OCI-LY3 (cell line): ENCODE measurements at regions not wholly inside any gene's neighbourhood (a gene's known extent, or its start where the extent isn't known, plus 50 kb on each side); places are given as distances from the start of the nearest gene placed in this dataset.

Source experiments
- H2AFZ ChIP-seq: fragments of 200-600, 300-600 bp; shearing (Covaris generic); 2 replicates; pipeline ENCODE4 v1.6.0; 2014; ENCODE audit warnings: antibody characterized with exemption, low read depth, low read length
- H3K27ac ChIP-seq: fragments of 200-600, 300-600 bp; sonication (generic); 2 replicates; pipeline ENCODE4 v1.5.1; 2014; ENCODE audit warnings: mild to moderate bottlenecking, low read length, moderate library complexity, mixed read lengths
- H3K27me3 ChIP-seq: fragments of 200-600, 300-600 bp; sonication (generic); 2 replicates; pipeline ENCODE4 v1.6.1; 2014; ENCODE audit warnings: low read depth, low read length, mixed read lengths
- H3K36me3 ChIP-seq: fragments of 200-600, 300-600 bp; sonication (generic); replicated peaks from 2 replicates; pipeline ENCODE3; 2014; ENCODE audit warnings: low read depth, low read length, mixed read lengths
- H3K4me1 ChIP-seq: fragments of 300-600, 200-600 bp; sonication (generic); 2 replicates; pipeline ENCODE4 v1.6.1; 2014; ENCODE audit warnings: low read length, mixed read lengths
- H3K4me2 ChIP-seq: fragments of 200-600, 300-600 bp; sonication (generic); 2 replicates; pipeline ENCODE4 v1.6.1; 2014; ENCODE audit warnings: low read length, mixed read lengths
- H3K4me3 ChIP-seq: fragments of 300-600, 200-600 bp; sonication (generic); 2 replicates; pipeline ENCODE4 v1.5.1; 2014; ENCODE audit warnings: antibody characterized with exemption, mild to moderate bottlenecking, low read length, moderate library complexity
- H3K79me2 ChIP-seq: fragments of 300-600, 200-600 bp; shearing (Covaris generic); 2 replicates; pipeline ENCODE4 v1.6.1; 2014; ENCODE audit warnings: mild to moderate bottlenecking, low read length, mixed read lengths
- H3K9ac ChIP-seq: fragments of 300-600, 200-600 bp; shearing (Covaris generic); 2 replicates; pipeline ENCODE4 v1.6.0; 2014; ENCODE audit warnings: mild to moderate bottlenecking, low read length, moderate library complexity
- H3K9me3 ChIP-seq: fragments of 200-600, 300-600 bp; shearing (Covaris generic); 2 replicates; pipeline ENCODE4 v1.6.1; 2014; ENCODE audit warnings: low read length, mixed read lengths; ENCODE audit not compliant: insufficient read depth
- H4K20me1 ChIP-seq: fragments of 200-600, 300-600 bp; sonication (generic); 2 replicates; pipeline ENCODE4 v1.6.1; 2016; ENCODE audit warnings: low read length, mixed read lengths; ENCODE audit not compliant: insufficient read depth
- CTCF ChIP-seq: fragments of 200-600, 300-600 bp; sonication (generic); IDR thresholded peaks from 2 replicates; pipeline ENCODE4 v1.5.1; 2014; ENCODE audit warnings: antibody characterized with exemption, low read length, low read depth
- EZH2phosphoT487 ChIP-seq: fragments of 200-600 bp; shearing (Covaris generic); IDR thresholded peaks from 2 replicates; pipeline ENCODE4 v1.6.1; 2018; ENCODE audit warnings: antibody characterized with exemption, mixed run types, low read depth

DNA sequence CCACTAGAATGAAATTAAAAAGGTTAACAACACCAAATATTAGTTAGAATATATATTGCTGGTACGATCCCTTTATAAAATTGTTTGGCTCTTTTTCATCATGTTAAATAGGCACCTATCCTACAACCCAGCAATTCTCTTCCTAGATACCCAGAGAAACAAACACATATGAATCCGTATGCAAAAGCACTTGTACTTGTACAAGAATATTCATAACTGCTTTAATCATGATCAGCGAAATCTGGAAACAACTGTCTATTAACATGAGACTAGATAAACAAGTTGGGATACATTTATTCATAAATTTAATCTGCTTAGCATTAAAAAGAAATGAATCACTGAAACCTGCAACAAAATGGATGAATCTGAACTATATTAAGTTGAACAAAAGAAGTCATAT is 113.7 kb upstream of the MAP1B start:
- Histone ChIP-seq H3K4me1 (no peaks in the 10 kb centered on the region), H2AFZ (no peak overlapping the region), H3K79me2 (no peaks in the 10 kb centered on the region), H3K4me2 (no peak overlapping the region), H3K36me3 (no peaks in the 10 kb centered on the region), H3K9ac (no peak overlapping the region), H3K27ac (no peak overlapping the region), H4K20me1 (no peaks in the 10 kb centered on the region), H3K9me3 (no peaks in the 10 kb centered on the region), H3K27me3 (no peaks in the 10 kb centered on the region), H3K4me3 (no peak overlapping the region)
- no peak for TF ChIP-seq CTCF
- TF ChIP-seq EZH2phosphoT487: no peak

GRCh38 chr5:71996789-71997188 is 110.5 kb upstream of the MAP1B start:
- Histone ChIP-seq H3K27me3 (no peaks in the 10 kb centered on the region), H3K4me1 (no peaks in the 10 kb centered on the region), H3K4me3 (no peak overlapping the region), H2AFZ (no peak overlapping the region), H3K79me2 (no peaks in the 10 kb centered on the region), H3K9ac (no peak overlapping the region), H3K4me2 (no peak overlapping the region), H3K36me3 (no peaks in the 10 kb centered on the region), H4K20me1 (no peaks in the 10 kb centered on the region), H3K9me3 (no peaks in the 10 kb centered on the region), H3K27ac (no peak overlapping the region)
- TF ChIP-seq EZH2phosphoT487 (no peak), CTCF (no peak)

GRCh38 chr5:71998746-71999145 is 108.5 kb upstream of the MAP1B start:
- Histone ChIP-seq H3K36me3 (no peaks in the 10 kb centered on the region), H4K20me1 (no peaks in the 10 kb centered on the region), H3K27me3 (no peaks in the 10 kb centered on the region), H3K27ac (no peak overlapping the region), H3K79me2 (no peaks in the 10 kb centered on the region), H2AFZ (no peak overlapping the region), H3K9ac (no peak overlapping the region), H3K9me3 (no peaks in the 10 kb centered on the region), H3K4me1 (no peaks in the 10 kb centered on the region), H3K4me2 (no peak overlapping the region), H3K4me3 (no peak overlapping the region)
- TF ChIP-seq EZH2phosphoT487 (no peak), CTCF (no peak)

GRCh38 chr5:72000707-72001106 is 106.6 kb upstream of the MAP1B start:
- Histone ChIP-seq H3K4me2 (no peak overlapping the region), H3K27ac (no peak overlapping the region), H4K20me1 (no peaks in the 10 kb centered on the region), H3K36me3 (no peaks in the 10 kb centered on the region), H3K9ac (no peak overlapping the region), H3K9me3 (no peaks in the 10 kb centered on the region), H3K27me3 (no peaks in the 10 kb centered on the region), H3K4me1 (peaks cover 10% of the 10 kb centered on the region), H2AFZ (no peak overlapping the region), H3K4me3 (no peak overlapping the region), H3K79me2 (no peaks in the 10 kb centered on the region)
- TF ChIP-seq CTCF (no peak), EZH2phosphoT487 (no peak)
